ENCODE measurements at regions not wholly inside any gene's neighbourhood (a gene's known extent, or its start where the extent isn't known, plus 50 kb on each side); places are given as distances from the start of the nearest gene placed in this dataset.
"Not testable (repeated sequence)": the region's sequence is repeated elsewhere in the genome, so short reads cannot be mapped to it uniquely, and the experiment has no call there.

- no peak for DNase-seq (ENCODE audit: low read depth)
Measured at GRCh38 chr7:140283472-140283871, 106.7 kb upstream of the KDM7A start.

GRCh38 chr7:140281960-140282359 is 105.2 kb upstream of the KDM7A start:
- DNase-seq (ENCODE audit: low read depth), result no peak

DNA sequence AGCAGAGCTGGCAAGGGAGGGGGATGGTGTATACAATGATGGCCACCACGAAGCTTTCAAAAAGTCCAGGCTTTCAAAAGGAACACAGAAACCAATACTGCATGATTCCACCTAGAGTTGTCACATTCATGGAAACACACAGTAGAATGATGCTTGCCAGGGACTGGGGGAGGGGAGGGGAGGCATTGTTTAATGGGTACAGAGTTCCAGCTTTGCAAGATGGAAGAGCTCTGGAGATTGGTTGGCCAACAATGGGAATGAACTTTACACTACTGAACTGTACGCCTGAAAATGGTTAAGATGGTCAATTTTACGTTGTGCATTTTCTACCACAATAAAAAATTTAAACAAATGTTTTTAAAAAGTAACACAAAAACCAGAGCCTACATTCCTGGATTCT is 104.5 kb upstream of the KDM7A start:
- no peak for DNase-seq (ENCODE audit: low read depth)

GRCh38 chr7:140276001-140276400 is 99.2 kb upstream of the KDM7A start:
- no peak for DNase-seq (ENCODE audit: low read depth)

GRCh38 chr7:140275069-140275965 is 98.5 kb upstream of the KDM7A start:
- no peak for DNase-seq (ENCODE audit: low read depth)

DNA sequence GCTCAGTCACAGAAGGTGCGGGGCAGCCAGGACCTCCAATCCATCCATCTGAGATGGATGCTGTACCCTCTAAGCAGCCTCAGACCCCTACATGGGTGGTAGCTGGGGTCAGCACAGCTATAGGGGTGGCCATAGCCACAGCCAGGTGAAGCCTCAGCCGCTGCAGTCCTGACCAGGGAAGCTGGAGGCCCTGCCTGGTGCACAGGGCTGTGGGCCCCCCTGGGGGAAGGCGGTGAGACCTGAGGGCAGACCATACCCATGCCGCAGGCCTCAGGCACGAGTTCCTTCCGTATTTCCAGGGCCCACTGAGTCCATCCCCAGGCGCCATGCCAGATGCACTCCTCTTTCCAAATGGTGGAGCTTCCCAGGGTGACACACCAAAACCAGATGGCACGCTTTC is 96.6 kb upstream of the KDM7A start:
- DNase-seq (ENCODE audit: low read depth), result no peak

GRCh38 chr7:140271643-140271968 is 94.8 kb upstream of the KDM7A start:
- DNase-seq (ENCODE audit: low read depth), result not testable (repeated sequence)

DNA sequence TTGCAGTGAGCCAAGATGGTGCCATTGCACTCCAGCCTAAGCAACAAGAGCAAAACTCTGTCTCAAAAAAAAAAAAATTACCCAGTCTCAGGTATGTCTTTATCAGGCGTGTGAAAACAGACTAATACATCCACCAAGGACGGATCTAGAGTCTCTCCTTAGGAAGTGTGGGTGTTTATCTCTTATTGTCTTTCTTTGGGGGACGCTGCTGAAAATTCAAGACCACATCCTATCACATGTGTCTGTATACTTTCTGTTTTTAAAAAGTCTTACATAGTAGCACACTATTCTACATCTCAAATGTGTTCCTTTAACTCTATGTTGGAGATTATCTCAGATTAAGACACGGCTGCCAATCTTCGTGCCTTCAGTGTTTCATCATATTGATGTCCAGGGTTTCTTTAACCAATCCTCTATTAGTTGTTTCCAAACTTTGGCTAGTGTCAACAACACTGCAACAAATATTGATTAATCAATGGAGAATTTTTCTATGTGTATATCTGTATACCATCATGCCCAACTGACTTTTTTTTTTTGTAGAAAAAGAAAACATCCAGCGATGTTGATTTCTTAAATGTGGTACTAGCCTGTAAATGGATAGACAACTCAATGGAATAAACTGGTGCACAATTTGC is 92.3 kb upstream of the KDM7A start:
- no peak for DNase-seq (ENCODE audit: low read depth)

DNA sequence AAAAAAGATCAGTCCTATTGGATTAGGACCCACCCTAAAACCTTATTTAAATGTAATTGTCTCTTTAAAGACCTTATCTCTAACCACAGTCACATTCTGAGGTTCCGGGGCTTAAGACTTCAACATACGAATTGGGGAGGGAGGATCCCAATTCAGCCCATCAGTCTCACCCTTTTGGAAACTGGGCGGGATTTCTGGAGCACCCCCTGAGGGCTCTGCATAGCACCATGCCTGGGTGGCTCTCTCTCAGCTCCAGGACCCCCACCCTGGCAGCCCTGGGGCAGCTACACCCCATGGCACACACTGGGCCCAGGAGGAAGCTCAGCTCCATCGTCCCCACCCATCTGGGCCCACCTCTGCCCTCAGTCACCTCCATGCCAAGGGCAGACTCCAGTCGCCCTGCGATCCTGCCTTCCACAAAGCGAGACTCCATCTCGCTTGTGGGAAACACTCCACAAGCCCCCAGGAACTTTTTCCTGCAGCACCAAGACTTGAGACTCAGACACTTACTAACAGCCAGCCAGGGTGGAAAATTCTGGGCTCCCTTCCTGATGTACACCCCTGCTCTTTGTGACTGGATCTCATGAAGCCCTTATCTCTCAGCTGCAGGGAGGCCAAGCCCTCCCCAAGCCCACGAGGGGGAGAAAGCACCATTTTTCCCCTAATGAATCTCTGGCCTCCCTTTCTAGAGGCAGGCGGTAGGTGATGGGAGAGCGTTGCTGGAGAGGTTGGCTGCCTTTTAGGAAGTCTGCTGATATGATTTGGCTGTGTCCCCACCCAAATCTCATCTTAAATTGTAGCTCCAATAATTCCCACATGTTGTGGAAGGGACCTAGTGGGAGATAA is 90.8 kb upstream of the KDM7A start:
- no peak for DNase-seq (ENCODE audit: low read depth)

DNA sequence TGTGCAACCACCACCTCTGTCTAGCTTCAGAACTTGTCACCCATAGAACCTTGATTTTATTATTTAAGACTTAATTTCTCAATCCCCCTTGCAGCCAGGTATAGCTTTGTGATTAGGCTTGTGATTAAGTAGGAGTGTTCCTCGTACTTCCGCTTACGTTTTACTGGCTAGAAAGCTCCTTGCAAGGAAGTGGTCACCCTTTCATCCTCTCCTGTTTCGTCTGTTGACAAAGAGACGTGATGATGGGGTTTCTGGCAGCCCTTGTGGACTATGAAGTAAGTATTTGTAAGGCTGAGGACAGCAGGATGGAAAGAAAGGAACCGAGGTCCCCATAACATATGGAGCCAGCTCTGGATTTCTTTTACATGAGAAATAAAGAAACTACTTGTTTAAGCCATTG is 86.5 kb upstream of the KDM7A start:
- DNase-seq (ENCODE audit: low read depth), result no peak

DNA sequence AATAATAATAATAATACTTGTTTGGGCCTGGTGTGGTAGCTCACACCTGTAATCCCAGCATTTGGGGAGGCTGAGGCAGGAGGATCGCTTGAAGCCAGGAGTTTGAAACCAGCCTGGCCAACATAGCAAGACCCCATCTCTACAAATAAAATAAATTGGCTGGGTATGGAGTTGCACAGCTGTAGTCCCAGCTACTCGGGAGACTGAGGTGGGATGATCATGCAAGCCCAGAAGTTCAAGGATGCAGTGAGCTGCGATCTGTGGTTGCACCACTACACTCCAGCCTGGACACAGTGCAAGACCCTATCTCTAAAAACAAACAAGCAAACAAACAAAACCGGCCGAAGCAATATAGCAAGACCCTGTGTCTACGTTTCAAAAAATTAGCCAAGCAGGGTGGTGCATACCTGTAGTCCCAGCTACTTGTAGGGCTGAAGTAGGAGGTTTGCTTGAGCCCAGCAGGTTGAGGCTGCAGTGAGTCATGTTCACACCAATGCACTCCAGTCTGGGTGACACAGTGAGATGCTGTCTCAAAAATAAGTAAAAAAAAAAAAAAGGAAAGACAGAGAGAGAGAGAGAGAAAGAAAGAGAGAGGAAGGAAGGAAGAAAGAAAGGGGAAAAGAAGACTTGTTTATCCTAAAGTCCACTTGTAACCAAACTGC is 85.6 kb upstream of the KDM7A start:
- no peak for DNase-seq (ENCODE audit: low read depth)

DNA sequence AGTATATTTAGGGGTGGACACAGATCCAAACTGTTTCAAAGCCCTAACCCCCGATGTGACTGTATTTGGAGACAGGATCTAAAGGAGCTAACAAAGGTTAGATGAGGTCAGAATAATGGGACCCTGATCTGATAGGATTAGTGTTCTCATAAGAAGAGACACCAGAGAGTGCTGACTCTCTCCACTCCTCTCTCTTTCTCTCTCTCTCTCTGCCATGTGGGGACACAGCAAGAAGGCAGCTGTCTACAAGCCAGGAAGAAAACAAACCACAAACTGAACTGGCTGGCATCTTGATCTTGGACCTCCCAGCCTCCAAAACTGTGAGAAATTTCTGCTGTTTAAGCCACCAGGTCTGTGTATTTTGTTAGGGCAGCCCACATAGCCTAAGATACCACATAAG is 84.7 kb upstream of the KDM7A start:
- peak; percentile 87 for DNase-seq (ENCODE audit: low read depth)

GRCh38 chr7:140261105-140261486 is 84.3 kb upstream of the KDM7A start:
- no peak for DNase-seq (ENCODE audit: low read depth)

GRCh38 chr7:140260352-140261104 is 83.7 kb upstream of the KDM7A start:
- DNase-seq (ENCODE audit: low read depth), result no peak

DNA sequence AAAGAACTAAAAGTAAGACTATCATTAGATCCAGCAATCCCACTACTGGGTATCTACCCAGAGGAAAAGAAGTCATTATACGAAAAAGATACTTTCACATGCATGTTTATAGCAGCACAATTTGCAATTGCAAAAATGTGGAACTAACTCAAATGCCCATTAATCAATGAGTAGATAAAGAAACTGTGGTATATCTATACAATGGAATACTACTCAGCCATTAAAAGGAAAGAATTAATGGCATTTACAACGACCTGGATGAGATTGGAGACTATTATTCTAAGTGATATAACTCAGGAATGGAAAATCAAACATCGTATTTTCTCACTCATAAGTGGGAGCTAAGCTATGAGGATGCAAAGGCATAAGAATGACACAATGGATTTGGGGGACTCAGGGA is 80.5 kb upstream of the KDM7A start:
- DNase-seq (ENCODE audit: low read depth), result not testable (repeated sequence)

- not testable (repeated sequence) for DNase-seq (ENCODE audit: low read depth)
Measured at GRCh38 chr7:140254976-140255375, 78.2 kb upstream of the KDM7A start.

DNA sequence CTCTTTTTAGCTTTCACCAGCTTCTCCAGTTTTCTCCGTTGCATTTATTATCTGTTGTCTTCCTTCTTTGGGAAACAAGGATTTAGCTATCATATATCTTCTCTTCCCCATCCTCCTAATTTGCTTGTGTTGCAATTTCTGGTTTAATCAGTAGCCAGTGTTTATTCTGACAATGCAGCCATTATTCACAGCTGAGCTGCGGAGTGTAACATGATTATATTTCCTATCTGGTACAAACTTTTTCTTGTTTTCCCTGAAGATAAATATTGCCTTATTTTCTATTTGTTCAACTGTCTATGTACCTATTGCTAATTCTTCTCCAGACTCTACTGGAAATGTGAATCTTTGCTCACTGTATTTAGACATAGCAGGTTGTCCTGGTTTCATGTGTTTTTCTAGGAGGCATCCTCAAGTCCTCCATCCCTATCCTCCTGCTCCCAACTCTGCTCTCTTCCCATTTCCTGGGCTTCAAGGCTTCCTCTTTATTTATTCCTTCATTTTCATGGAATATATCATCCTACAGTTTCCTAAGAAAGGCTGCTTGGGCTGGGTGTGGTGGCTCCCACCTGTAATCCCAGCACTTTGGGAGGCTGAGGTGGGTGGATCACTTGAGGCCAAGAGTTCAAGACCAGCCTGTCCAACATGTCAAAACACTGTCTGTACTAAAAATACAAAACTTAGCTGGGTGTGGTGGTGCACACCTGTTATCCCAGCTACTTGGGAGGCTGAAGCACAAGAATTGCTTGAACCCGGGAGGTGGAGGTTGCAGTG is 72.4 kb upstream of the KDM7A start:
- DNase-seq (ENCODE audit: low read depth), result no peak

DNA sequence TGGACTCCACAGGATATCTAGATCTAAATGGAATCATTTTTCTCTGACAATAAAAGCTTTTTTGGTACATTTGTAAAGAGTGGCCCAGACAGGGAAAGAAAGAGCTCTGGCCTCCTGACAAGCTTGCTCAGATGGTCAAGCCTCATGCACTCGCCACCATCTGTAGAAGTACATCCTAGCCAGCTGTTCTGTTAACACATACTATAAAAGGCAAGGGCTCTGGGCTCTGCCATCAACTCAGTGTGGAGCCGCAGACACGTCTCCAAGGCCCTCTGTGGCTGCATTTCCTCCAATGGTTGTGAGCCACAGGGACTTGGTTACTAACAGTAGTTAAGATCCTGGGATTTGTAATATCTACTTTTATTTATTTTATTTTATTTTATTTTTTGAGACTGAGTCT is 70.8 kb upstream of the KDM7A start:
- peak; percentile 90 for DNase-seq (ENCODE audit: low read depth)

DNA sequence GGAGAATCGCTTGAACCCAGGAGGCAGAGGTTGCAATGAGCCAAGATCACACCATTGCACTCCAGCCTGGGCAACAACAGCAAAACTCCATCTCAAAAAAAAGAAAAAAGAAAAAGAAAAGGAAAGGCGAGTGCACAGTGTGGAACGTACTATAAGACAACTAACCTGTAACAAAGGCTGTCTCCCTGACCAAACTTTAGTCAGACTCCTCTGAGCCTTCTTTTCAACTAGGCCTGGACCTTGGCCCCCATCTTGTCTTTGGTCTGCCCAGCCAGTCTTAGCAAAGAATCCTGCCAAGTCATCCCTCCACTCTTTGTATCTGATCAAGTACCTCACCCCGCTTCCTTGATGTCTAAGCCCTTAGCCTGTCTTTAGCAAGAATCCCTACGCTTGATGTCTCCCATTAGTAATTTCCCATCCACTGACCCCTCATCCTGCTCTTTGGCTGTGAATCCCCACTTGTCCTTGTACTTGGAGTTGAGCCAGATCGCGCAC is 68.9 kb upstream of the KDM7A start:
- no peak for DNase-seq (ENCODE audit: low read depth)

Measured in myocyte (in vitro differentiated cells).